WTC11 (cell line): ENCODE measurements at regions not wholly inside any gene's neighbourhood (a gene's known extent, or its start where the extent isn't known, plus 50 kb on each side); places are given as distances from the start of the nearest gene placed in this dataset.

Source experiments
- ATAC-seq: fragments of 200-7000 bp; cut with Tn5 transposase; 2 replicates; pipeline ENCODE4 v1.10.0; 2021; ENCODE audit warnings: mild to moderate bottlenecking, moderate library complexity
- CTCF ChIA-PET: fragments of 300-600 bp; sonication (Branson Sonifier 250); formaldehyde crosslinking; loops from one replicate; lab custom pipeline; 2021; ENCODE audit warnings: antibody characterized with exemption; lab: Charles Lee
- POLR2A ChIA-PET: fragments of 350-600 bp; sonication (Branson Sonifier 250); formaldehyde crosslinking; loops from one replicate; lab custom pipeline; 2021; ENCODE audit warnings: antibody characterized with exemption; lab: Charles Lee
- DNase-seq: peaks from one replicate; pipeline ENCODE4 v3.0.0; 2021; ENCODE audit warnings: low spot score
- H3K27ac Mint-ChIP-seq: 2 replicates; pipeline ENCODE4 v1.8.0; 2021; ENCODE audit warnings: mixed read lengths
- H3K27me3 Mint-ChIP-seq: 2 replicates; pipeline ENCODE4 v1.8.0; 2021; ENCODE audit warnings: low read depth, mild to moderate bottlenecking, moderate library complexity, mixed read lengths
- H3K36me3 Mint-ChIP-seq: 2 replicates; pipeline ENCODE4 v1.8.0; 2021; ENCODE audit warnings: mixed read lengths
- H3K4me1 Mint-ChIP-seq: 2 replicates; pipeline ENCODE4 v1.8.0; 2022; ENCODE audit warnings: mixed read lengths
- H3K4me3 Mint-ChIP-seq: 2 replicates; pipeline ENCODE4 v1.8.0; 2021; ENCODE audit warnings: mild to moderate bottlenecking, moderate library complexity, mixed read lengths
- H3K9me3 Mint-ChIP-seq: 2 replicates; pipeline ENCODE4 v1.8.0; 2021; ENCODE audit warnings: mixed read lengths
- CTCF ChIP-seq: fragments of 200-600 bp; IDR thresholded peaks from 2 replicates; pipeline ENCODE4 v1.8.0; 2022; ENCODE audit warnings: antibody characterized with exemption
- E2F4 ChIP-seq: sonication (generic); formaldehyde crosslinking; IDR thresholded peaks from 2 replicates; pipeline ENCODE4 v1.8.1; 2022; ENCODE audit warnings: low read depth, mild to moderate bottlenecking, moderate library complexity, missing genetic modification reagents, borderline replicate concordance
- ELF4 ChIP-seq: sonication (generic); formaldehyde crosslinking; IDR thresholded peaks from 2 replicates; pipeline ENCODE4 v1.8.1; 2022; ENCODE audit warnings: low read depth, mild to moderate bottlenecking, moderate library complexity, missing genetic modification reagents
- EMX1 ChIP-seq: fragments of 250-450 bp; sonication (Bioruptor Pico); IDR thresholded peaks from 2 replicates; pipeline ENCODE4 v1.8.0; 2021; ENCODE audit warnings: mild to moderate bottlenecking
- ESRRA ChIP-seq: sonication (generic); formaldehyde crosslinking; IDR thresholded peaks from 2 replicates; pipeline ENCODE4 v1.8.1; 2022; ENCODE audit warnings: mild to moderate bottlenecking, missing genetic modification reagents, borderline replicate concordance
- FOXP4 ChIP-seq: sonication (generic); formaldehyde crosslinking; IDR thresholded peaks from 2 replicates; pipeline ENCODE4 v1.8.0; 2022; ENCODE audit warnings: mild to moderate bottlenecking, missing genetic modification reagents
- HMGXB4 ChIP-seq: sonication (generic); formaldehyde crosslinking; IDR thresholded peaks from 2 replicates; pipeline ENCODE4 v1.8.1; 2023; ENCODE audit warnings: mild to moderate bottlenecking, moderate library complexity, missing genetic modification reagents
- JUN ChIP-seq: sonication (generic); formaldehyde crosslinking; IDR thresholded peaks from 2 replicates; pipeline ENCODE4 v1.8.0; 2023; ENCODE audit warnings: mild to moderate bottlenecking, missing genetic modification reagents
- KAT7 ChIP-seq: sonication (generic); formaldehyde crosslinking; IDR thresholded peaks from 2 replicates; pipeline ENCODE4 v1.8.1; 2023; ENCODE audit warnings: missing genetic modification reagents, mild to moderate bottlenecking, borderline replicate concordance
- NFYB ChIP-seq: sonication (generic); formaldehyde crosslinking; conservative IDR thresholded peaks from 2 replicates; pipeline ENCODE4 v1.8.0; 2022; ENCODE audit warnings: low read depth, missing genetic modification reagents
- NR3C1 ChIP-seq: sonication (generic); formaldehyde crosslinking; conservative IDR thresholded peaks from 2 replicates; pipeline ENCODE4 v1.8.1; 2023; ENCODE audit warnings: low read depth, mild to moderate bottlenecking, missing genetic modification reagents
- SMAD4 ChIP-seq: sonication (generic); formaldehyde crosslinking; IDR thresholded peaks from 2 replicates; pipeline ENCODE4 v1.8.0; 2022; ENCODE audit warnings: mild to moderate bottlenecking, missing genetic modification reagents
- TEAD1 ChIP-seq: sonication (generic); formaldehyde crosslinking; IDR thresholded peaks from 2 replicates; pipeline ENCODE4 v1.8.0; 2022; ENCODE audit warnings: mild to moderate bottlenecking, missing genetic modification reagents
- USF1 ChIP-seq: sonication (generic); formaldehyde crosslinking; IDR thresholded peaks from 2 replicates; pipeline ENCODE4 v1.8.0; 2022; ENCODE audit warnings: mild to moderate bottlenecking, missing genetic modification reagents
- ZBTB43 ChIP-seq: sonication (generic); formaldehyde crosslinking; IDR thresholded peaks from 2 replicates; pipeline ENCODE4 v1.8.1; 2023; ENCODE audit warnings: mild to moderate bottlenecking, missing genetic modification reagents
- ZNF219 ChIP-seq: sonication (generic); formaldehyde crosslinking; IDR thresholded peaks from 2 replicates; pipeline ENCODE4 v1.8.0; 2023; ENCODE audit warnings: missing genetic modification reagents, mild to moderate bottlenecking, borderline replicate concordance
- ZNF281 ChIP-seq: sonication (generic); formaldehyde crosslinking; IDR thresholded peaks from 2 replicates; pipeline ENCODE4 v1.8.0; 2023; ENCODE audit warnings: mild to moderate bottlenecking, missing genetic modification reagents
- ZNF317 ChIP-seq: sonication (generic); formaldehyde crosslinking; IDR thresholded peaks from 2 replicates; pipeline ENCODE4 v1.8.1; 2023; ENCODE audit warnings: low read depth, mild to moderate bottlenecking, moderate library complexity, missing genetic modification reagents, borderline replicate concordance
- ZNF416 ChIP-seq: fragments of 250-450 bp; sonication (Bioruptor Pico); IDR thresholded peaks from 2 replicates; pipeline ENCODE4 v1.9.0; 2021; ENCODE audit warnings: mild to moderate bottlenecking, inconsistent platforms
- ZNF671 ChIP-seq: fragments of 250-450 bp; sonication (Bioruptor Pico); IDR thresholded peaks from 2 replicates; pipeline ENCODE4 v1.8.0; 2021; ENCODE audit warnings: mild to moderate bottlenecking

- TF ChIP-seq FOXP4 (CRISPR knock-in tag): no peak
- no peak for TF ChIP-seq ZNF416
These were observed 263.1 kb downstream of the DCDC2C start (continued) for GRCh38 chr2:3966470-3966869.

GRCh38 chr2:3968736-3969135 is 265.4 kb downstream of the DCDC2C start:
- TF ChIP-seq TEAD1 (CRISPR knock-in tag): no peak
- no peak for TF ChIP-seq KAT7 (CRISPR knock-in tag)
- TF ChIP-seq HMGXB4 (CRISPR knock-in tag): no peak
- no peak for TF ChIP-seq CTCF
- peaks cover 49% of the 10 kb centered on the region for H3K36me3 Mint-ChIP-seq
- H3K4me1 Mint-ChIP-seq: no peaks in the 10 kb centered on the region
- POLR2A ChIA-PET: no interaction called here
- no peak overlapping the region for H3K27ac Mint-ChIP-seq
- peaks cover 43% of the 10 kb centered on the region for H3K9me3 Mint-ChIP-seq
- DNase-seq: no peak
- H3K4me3 Mint-ChIP-seq: no peak overlapping the region
- peaks cover 5% of the 10 kb centered on the region; the same call in 1 of the 2 replicates for H3K27me3 Mint-ChIP-seq
- CTCF ChIA-PET: no interaction called here
- ATAC-seq: no peak

GRCh38 chr2:3970791-3971651 is 267.6 kb downstream of the DCDC2C start:
- no peak for DNase-seq
- CTCF ChIA-PET: no interaction called here
- no peaks in the 10 kb centered on the region for H3K4me1 Mint-ChIP-seq
- H3K27ac Mint-ChIP-seq: no peak overlapping the region
- H3K4me3 Mint-ChIP-seq: no peak overlapping the region
- peaks cover 46% of the 10 kb centered on the region for H3K9me3 Mint-ChIP-seq
- H3K36me3 Mint-ChIP-seq: peaks cover 49% of the 10 kb centered on the region
- peaks cover 5% of the 10 kb centered on the region for H3K27me3 Mint-ChIP-seq
- no peak for ATAC-seq
- POLR2A ChIA-PET: no interaction called here
- TF ChIP-seq ZNF317 (CRISPR knock-in tag) (no peak), ELF4 (CRISPR knock-in tag) (no peak), NR3C1 (CRISPR knock-in tag) (no peak), ZNF281 (CRISPR knock-in tag) (no peak), NFYB (no peak), USF1 (no peak), ZBTB43 (CRISPR knock-in tag) (no peak), KAT7 (CRISPR knock-in tag) (no peak), ZNF671 (no peak), E2F4 (no peak), JUN (CRISPR knock-in tag) (no peak), EMX1 (no peak), ZNF219 (CRISPR knock-in tag) (no peak), ESRRA (CRISPR knock-in tag) (no peak), SMAD4 (no peak)
